NOMO-1 treated with DMSO at 0.1 percent for 48 hours (cell line): ENCODE measurements at regions not wholly inside any gene's neighbourhood (a gene's known extent, or its start where the extent isn't known, plus 50 kb on each side); places are given as distances from the start of the nearest gene placed in this dataset.

Source experiments
- DNase-seq: peaks from one replicate; lab custom pipeline; 2025; ENCODE audit not compliant: unreplicated experiment; lab: John Stamatoyannopoulos, UW

- DNase-seq = no peak
Measured at GRCh38 chr1:57951390-57951789, 527.5 kb upstream of the DAB1 start.

DNA sequence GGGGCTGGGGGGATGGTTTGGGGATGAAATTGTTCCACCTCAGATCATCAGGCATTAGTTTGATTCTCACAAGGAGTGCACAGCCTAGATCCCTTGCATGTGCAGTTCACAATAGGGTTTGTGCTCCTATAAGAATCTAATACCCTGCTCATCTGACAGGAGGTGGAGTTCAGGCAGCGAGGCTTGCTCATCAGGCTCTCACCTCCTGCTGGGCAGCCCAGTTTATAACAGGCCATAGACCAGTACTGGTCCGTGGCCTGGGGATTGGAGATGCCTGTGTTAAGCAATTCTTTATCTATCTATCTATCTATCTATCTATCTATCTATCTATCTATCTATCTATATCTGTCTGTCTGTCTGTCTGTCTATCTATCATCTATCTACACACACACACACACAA is 525.3 kb upstream of the DAB1 start:
- DNase-seq = no peak

DNA sequence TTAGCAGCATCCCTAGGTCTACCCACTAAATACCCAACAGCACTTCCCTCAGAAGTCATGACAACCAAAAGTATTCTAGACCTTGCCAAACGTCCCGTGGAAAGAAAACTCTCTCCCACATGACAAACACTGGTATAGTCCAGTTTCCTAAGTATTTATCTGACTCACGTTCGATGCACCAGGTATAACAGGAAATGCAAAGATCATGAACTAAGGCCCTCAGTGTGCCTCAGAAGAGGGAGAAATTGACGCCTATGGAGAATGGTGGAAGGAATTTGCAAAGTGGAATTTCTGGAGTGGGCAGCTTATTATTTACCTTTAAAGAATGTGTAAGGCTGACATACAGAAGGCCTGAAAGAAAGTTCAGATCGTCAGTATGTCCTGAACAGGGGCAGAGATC is 523.6 kb upstream of the DAB1 start:
- DNase-seq = no peak

GRCh38 chr1:57945045-57945444 is 521.2 kb upstream of the DAB1 start:
- DNase-seq = no peak

DNA sequence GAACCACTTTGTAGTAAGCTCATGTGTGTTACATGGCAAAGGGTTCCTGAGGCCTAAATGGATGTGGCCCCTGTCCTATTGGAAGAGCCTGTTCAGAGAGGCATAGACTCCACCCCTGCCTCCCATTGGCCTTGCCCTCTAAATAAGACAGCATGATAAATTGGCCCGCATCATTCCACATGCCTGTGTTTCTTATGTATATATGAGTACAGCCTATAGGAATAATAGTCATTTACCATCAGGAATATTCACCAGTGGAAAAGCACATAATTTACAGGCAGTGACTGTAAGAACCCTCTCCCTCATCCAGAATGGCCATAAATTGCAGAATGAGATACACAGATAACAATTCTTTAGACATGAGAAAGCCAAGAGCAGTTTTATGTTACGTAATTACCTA is 519.5 kb upstream of the DAB1 start:
- DNase-seq = no peak

GRCh38 chr1:57934745-57935144 is 510.9 kb upstream of the DAB1 start:
- DNase-seq = no peak

DNA sequence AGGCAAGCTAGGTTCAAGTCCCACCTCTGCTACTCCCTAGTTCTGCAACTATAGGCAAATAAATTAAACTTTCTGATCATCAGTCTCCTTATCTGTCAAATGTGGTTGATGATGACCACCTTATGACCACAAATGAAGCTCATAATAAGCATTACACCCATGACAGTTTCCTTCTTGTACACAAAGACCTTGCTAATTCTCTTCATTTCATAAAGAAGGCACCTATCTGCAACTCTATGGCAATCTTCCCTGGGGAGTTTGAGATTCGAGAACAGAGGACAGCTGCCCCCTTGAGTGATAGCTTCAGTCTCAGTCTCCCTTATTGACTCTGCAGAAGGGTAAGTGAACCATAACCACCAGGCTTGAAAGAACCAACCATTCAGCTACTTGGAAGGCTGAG is 503.1 kb upstream of the DAB1 start:
- no peak for DNase-seq

DNA sequence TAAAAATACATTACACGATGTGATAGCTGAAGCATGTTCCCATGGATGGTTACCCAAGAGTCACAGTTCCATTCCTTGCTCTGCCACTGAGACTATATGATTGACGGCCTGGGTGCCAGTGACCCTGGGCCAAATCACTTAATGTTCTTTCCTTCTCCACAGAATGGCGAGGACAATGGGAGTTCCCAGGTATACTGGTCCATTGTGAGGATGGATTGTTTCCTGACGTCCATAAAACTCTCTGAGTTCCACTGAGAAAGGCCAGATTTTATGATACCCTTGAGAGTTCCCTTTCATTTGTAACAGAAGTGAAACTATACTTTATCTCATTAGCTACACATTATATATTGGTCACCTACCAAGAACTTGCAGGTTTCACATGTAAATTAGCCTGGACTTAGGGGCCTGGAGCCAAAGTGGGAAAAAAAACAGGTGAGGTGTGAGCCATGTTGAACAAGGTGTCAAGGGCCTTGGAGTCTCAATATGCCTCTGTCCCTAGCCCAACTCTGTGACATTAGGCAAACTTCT is 502.2 kb upstream of the DAB1 start:
- no peak for DNase-seq

DNA sequence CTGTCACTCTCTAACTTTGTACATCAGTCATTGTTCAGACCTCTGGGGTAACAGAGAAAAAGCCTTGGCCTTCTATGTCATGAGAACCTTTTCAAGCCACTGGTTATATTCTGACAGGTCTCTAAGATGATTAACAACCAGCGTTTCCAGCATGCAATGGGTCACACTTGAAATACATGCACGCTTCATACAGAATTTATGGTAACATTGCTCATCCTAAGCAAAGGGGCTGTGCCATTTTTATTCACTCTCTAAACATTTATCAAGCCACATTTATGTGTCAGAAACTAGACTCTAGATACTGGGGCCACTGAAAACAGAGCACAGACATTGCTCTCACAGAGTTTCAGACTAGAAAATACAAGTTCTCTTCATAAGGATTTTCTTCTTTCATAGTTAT is 501.4 kb upstream of the DAB1 start:
- DNase-seq = no peak

DNA sequence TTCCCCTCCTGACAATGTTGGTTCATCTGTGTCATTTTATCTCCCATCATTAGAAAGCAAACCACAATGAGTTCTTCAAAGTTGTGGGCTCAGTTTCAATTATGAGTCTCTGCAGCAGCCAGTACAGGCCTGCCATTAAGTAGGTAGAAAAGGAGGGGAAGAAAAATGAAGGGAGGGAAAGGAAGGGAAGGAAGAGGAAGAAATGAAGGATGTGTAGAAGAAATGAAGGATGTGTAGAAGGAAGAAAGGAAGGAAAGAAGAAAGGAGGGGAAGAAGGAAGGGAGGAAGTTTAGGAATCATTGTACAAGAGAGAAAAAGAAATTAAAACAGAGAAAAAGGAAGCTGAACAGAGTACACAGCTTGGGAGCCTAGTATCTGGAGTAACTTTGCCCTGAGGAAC is 498.3 kb upstream of the DAB1 start:
- DNase-seq = no peak

GRCh38 chr1:57916041-57916440 is 492.2 kb upstream of the DAB1 start:
- no peak for DNase-seq

- no peak for DNase-seq
Measured at GRCh38 chr1:57911427-57911826, 487.6 kb upstream of the DAB1 start.

DNA sequence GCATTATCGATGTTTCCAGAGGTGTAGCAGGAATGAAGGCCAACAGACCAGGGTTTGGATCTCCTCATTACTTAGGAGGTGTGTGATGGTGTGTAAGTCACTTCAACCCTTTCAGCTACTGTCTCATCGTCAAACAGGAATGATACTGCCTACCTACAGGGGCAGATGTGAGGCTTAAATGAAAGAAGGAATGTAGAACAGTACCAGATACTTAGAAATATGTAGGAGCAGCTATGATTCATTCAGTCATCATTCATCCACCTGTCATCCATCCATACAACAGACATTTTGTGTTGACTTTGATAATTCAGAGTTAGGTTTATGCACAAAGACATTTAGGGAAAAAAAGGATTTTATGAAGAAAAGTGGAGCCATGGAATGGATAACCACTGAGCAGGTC is 486.9 kb upstream of the DAB1 start:
- DNase-seq = no peak

- no peak for DNase-seq
Measured at GRCh38 chr1:57910305-57910704, 486.4 kb upstream of the DAB1 start.

GRCh38 chr1:57908147-57908890 is 484.5 kb upstream of the DAB1 start:
- no peak for DNase-seq

GRCh38 chr1:57901208-57901919 is 477.5 kb upstream of the DAB1 start:
- no peak for DNase-seq

GRCh38 chr1:57898531-57898930 is 474.7 kb upstream of the DAB1 start:
- no peak for DNase-seq

DNA sequence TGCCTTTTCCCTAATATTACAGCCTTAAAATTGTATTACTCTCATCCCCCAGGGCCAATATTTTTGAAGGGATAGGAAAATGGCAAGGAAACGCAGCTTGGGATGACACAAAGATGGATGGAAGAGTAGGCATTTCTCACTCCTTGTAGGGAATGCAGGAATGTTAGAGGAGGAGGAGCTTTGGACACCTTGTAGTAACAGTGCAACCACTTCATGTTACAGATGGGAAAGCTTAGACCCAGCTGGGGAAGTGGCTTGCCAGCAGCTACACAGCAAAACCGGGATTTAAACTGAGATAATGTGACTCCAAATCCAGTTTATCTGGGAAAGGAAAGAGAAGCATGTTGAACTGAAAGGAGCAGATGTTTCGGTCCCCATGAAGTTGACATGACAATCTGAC is 473.7 kb upstream of the DAB1 start:
- DNase-seq = no peak

DNA sequence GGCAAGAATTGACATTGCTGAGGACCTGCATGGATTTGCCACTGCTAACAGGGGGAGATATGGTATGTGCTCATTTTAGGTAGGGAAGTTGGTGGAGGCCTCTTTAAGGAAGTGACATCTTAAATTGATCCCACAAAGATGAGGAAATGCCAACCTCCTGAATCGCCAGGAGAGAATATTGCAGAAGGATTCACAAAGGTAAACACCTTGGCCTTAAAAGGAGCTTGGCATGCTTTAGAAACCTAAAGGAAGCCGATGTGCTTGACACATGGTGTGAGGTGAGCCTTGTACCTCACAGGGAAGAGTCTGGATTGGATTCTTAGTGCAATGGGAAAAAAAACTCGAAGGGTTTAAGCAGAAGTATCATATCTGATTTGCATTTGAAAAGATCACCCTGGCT is 470.5 kb upstream of the DAB1 start:
- peak; percentile 0 for DNase-seq

DNA sequence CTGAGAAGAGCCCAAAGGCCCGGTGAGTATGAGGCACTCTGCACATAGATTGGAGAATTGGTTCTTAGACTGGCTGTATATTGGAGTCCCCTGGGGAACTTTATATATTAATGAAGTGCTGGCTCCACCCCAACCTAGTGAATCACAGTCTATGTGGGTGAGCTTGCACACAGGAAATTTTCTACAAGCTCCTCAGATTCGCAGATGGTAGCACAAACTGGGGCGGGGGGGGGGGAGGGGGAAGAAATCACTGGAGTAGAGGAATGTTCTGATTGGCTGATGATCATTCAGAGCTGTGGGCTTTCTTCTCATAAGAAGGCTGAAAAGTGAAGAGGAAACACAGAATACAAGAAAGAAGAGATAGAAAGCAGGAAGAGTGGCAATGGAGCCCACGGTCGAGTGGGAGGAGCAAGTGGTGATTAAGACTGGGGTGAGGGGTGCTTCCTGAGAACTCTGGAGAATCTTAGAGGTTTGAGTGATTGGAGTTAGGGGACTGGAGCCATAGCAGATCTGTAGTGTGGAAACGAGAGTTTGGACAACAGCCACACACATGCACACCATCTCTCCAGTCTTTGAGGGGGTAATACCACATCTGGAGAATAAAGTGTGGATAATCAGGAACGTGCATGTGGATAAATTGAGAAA is 465.9 kb upstream of the DAB1 start:
- no peak for DNase-seq

DNA sequence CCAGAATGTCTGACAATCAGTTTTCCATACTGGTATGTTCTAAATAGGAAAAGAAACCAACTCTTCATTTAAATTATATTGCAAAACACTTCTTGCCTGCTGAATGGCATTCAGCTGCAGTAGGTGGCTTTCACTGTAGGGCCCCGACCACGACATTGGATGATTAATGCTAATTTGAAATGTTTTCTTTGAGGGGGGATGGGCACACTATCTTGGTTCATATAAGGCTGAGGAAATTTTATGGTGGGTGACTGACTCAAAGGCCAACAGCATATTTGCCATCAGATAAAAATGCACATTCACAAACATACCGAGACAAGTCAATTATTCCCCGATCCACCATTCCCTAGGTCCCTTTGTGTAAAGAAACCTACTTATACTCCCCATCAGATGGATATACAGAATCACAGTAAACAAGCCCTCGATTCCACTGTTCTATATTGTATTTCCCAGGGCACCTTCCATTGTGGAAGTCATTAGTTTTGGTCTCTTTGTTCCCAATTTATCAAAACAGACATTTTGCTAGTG is 464.2 kb upstream of the DAB1 start:
- DNase-seq = no peak

DNA sequence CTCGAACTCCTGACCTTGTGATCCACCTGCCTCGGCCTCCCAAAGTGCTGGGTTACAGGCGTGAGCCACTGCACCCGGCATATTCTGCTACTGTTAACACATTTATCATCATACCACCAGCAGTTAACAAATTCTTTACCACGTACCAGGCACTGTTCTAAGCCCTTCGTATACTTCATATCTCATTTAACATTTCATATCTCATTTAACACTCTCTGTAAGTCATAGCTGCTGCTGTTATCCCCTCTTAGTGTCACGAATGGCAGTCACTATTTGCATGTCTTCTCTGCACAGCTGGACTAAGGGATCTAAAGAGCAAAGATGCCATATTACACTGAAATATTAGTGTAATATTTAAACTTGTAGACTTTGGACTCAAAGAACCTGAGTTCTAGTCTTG is 462.5 kb upstream of the DAB1 start:
- no peak for DNase-seq
